CD4-positive, alpha-beta T cell (primary cell): ENCODE measurements at regions not wholly inside any gene's neighbourhood (a gene's known extent, or its start where the extent isn't known, plus 50 kb on each side); places are given as distances from the start of the nearest gene placed in this dataset.

Experiments used
- ATAC-seq: fragments of 200-7000 bp; cut with Tn5 transposase; one replicate; pipeline ENCODE4 v1.10.0; 2022; ENCODE audit warnings: mild to moderate bottlenecking; ENCODE audit not compliant: poor library complexity
- CTCF ChIA-PET: fragments of 350-600 bp; sonication (Branson Sonifier 250); formaldehyde crosslinking; loops from one replicate; lab custom pipeline; 2021; ENCODE audit warnings: antibody characterized with exemption, inconsistent platforms; lab: Charles Lee
- POLR2A ChIA-PET: fragments of 350-600 bp; sonication (Branson Sonifier 250); formaldehyde crosslinking; loops from one replicate; lab custom pipeline; 2021; ENCODE audit warnings: antibody characterized with exemption, inconsistent platforms; lab: Charles Lee
- DNase-seq, 14 experiments: peaks; one replicate each; pipeline ENCODE4 v3.0.0-alpha.2; 2013 to 2020; ENCODE audit warnings: mixed read lengths in 2 of 14
- H3K27ac ChIP-seq, 2 donors: one replicate each; pipeline versions ENCODE4 v1.5.1 to v1.7.0; 2013; ENCODE audit warnings: low read length in 2 of 2, low read depth in 1 of 2, mild to moderate bottlenecking in 1 of 2
- H3K27me3 ChIP-seq, 2 experiments: 1 replicate in 1 of 2; 2 replicates in 1 of 2; pipeline versions ENCODE4 v1.6.1 to v1.7.0; 2013; ENCODE audit warnings: low read length in 2 of 2, control low read depth in 1 of 2, mild to moderate bottlenecking in 1 of 2, moderate library complexity in 1 of 2; ENCODE audit not compliant: insufficient read depth in 2 of 2, control insufficient read depth in 1 of 2
- H3K36me3 ChIP-seq: one replicate; pipeline ENCODE4 v1.6.1; 2013; ENCODE audit warnings: low read length, control low read depth; ENCODE audit not compliant: insufficient read depth
- H3K4me1 ChIP-seq: one replicate; pipeline ENCODE4 v1.6.1; 2013; ENCODE audit warnings: low read length, control low read depth; ENCODE audit not compliant: insufficient read depth
- H3K4me3 ChIP-seq: one replicate; pipeline ENCODE4 v1.5.1; 2013; ENCODE audit warnings: mild to moderate bottlenecking, low read length, moderate library complexity
- H3K9me3 ChIP-seq, 2 experiments: 1 replicate in 1 of 2; 2 replicates in 1 of 2; pipeline versions ENCODE4 v1.6.1 to v1.7.0; 2013; ENCODE audit warnings: low read length in 2 of 2, mild to moderate bottlenecking in 2 of 2, control low read depth in 1 of 2, moderate library complexity in 1 of 2; ENCODE audit not compliant: control insufficient read depth in 1 of 2, insufficient read depth in 1 of 2
- H3K27ac Mint-ChIP-seq: one replicate; pipeline ENCODE4 v1.8.0; 2020; ENCODE audit warnings: mixed read lengths
- H3K27me3 Mint-ChIP-seq: one replicate; pipeline ENCODE4 v1.8.0; 2021; ENCODE audit warnings: mixed read lengths
- H3K36me3 Mint-ChIP-seq: one replicate; pipeline ENCODE4 v1.8.0; 2021; ENCODE audit warnings: low read depth, mixed read lengths
- H3K4me1 Mint-ChIP-seq: one replicate; pipeline ENCODE4 v1.8.0; 2021; ENCODE audit warnings: low read depth, mixed read lengths
- H3K4me3 Mint-ChIP-seq: one replicate; pipeline ENCODE4 v1.8.0; 2020; ENCODE audit warnings: mild to moderate bottlenecking, mixed read lengths
- H3K9me3 Mint-ChIP-seq: one replicate; pipeline ENCODE4 v1.8.0; 2020; ENCODE audit warnings: mixed read lengths
- intact Hi-C, 2 experiments: fragments of 100-400 bp; cut with DNase I in 1 of 2; cut with micrococcal nuclease in 1 of 2; formaldehyde crosslinking; loops; one replicate each; pipeline versions ENCODE4 v1.15.1 to v1.9.0; 2023 to 2025; cut with DNase I, micrococcal nuclease
- TF ChIP-seq, protein P1 (sequence below): fragments of 200-600 bp; IDR thresholded peaks from one replicate; pipeline ENCODE4 v1.8.0; 2022; ENCODE audit warnings: antibody characterized with exemption, mild to moderate bottlenecking

GRCh38 chr3:31289584-31289983, 243.1 kb upstream of the STT3B start:
- Mint-ChIP-seq H3K4me1 (peaks cover 21% of the 10 kb centered on the region), H3K27ac (no peak overlapping the region), H3K4me3 (no peak overlapping the region), H3K9me3 (no peaks in the 10 kb centered on the region), H3K27me3 (no peaks in the 10 kb centered on the region), H3K36me3 (no peaks in the 10 kb centered on the region)
- ATAC-seq (no peak), DNase-seq (no peak)
- CTCF ChIA-PET, result no interaction called here
- POLR2A ChIA-PET, result no interaction called here
- intact Hi-C loops, result no loop called here
- Histone ChIP-seq H3K4me3 (no peak overlapping the region), H3K27me3 (no peaks in the 10 kb centered on the region), H3K27ac (no peak overlapping the region), H3K4me1 (peaks cover 23% of the 10 kb centered on the region), H3K36me3 (no peaks in the 10 kb centered on the region), H3K9me3 (no peaks in the 10 kb centered on the region)
- TF ChIP-seq, protein P1, sequence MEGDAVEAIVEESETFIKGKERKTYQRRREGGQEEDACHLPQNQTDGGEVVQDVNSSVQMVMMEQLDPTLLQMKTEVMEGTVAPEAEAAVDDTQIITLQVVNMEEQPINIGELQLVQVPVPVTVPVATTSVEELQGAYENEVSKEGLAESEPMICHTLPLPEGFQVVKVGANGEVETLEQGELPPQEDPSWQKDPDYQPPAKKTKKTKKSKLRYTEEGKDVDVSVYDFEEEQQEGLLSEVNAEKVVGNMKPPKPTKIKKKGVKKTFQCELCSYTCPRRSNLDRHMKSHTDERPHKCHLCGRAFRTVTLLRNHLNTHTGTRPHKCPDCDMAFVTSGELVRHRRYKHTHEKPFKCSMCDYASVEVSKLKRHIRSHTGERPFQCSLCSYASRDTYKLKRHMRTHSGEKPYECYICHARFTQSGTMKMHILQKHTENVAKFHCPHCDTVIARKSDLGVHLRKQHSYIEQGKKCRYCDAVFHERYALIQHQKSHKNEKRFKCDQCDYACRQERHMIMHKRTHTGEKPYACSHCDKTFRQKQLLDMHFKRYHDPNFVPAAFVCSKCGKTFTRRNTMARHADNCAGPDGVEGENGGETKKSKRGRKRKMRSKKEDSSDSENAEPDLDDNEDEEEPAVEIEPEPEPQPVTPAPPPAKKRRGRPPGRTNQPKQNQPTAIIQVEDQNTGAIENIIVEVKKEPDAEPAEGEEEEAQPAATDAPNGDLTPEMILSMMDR, result no peak

DNA sequence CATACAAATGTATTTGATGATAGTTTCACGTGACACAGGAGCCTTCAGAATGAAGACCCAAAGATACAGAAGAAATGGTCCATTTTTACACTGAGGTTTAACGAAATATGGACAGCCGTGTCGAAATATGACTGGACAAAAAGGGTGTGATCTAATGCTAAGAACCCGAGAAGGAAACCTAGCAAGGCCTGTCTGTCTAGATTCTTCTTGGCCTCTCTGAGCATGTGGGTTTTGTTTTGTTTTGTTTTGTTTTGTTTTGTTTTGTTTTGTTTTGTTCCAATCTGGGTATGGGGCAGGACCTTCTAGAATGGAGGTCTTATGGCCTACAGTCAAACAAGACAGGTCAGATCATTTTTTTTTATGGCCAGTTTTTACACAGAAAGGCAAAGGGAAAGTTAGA, 242.7 kb upstream of the STT3B start:
- POLR2A ChIA-PET, result no interaction called here
- no peak for ATAC-seq
- H3K9me3 Mint-ChIP-seq, result no peaks in the 10 kb centered on the region
- H3K27me3 Mint-ChIP-seq, result no peaks in the 10 kb centered on the region
- Histone ChIP-seq H3K36me3 (no peaks in the 10 kb centered on the region), H3K27ac (no peak overlapping the region), H3K4me1 (peaks cover 28% of the 10 kb centered on the region), H3K9me3 (no peaks in the 10 kb centered on the region), H3K4me3 (no peak overlapping the region), H3K27me3 (no peaks in the 10 kb centered on the region)
- H3K36me3 Mint-ChIP-seq, result no peaks in the 10 kb centered on the region
- no peak overlapping the region for H3K27ac Mint-ChIP-seq
- CTCF ChIA-PET, result no interaction called here
- intact Hi-C loops, result no loop called here
- H3K4me3 Mint-ChIP-seq, result no peak overlapping the region
- peaks cover 24% of the 10 kb centered on the region for H3K4me1 Mint-ChIP-seq
- DNase-seq, result no peak
- TF ChIP-seq, protein P1, result no peak

- ATAC-seq, result no peak
- H3K27ac ChIP-seq, result no peak overlapping the region
- intact Hi-C loops, result no loop called here
- no peaks in the 10 kb centered on the region for H3K36me3 ChIP-seq
- H3K4me3 Mint-ChIP-seq, result no peak overlapping the region
- H3K27me3 Mint-ChIP-seq, result no peaks in the 10 kb centered on the region
- no peaks in the 10 kb centered on the region for H3K9me3 Mint-ChIP-seq
- ChIA-PET CTCF (no interaction called here), POLR2A (no interaction called here)
- no peaks in the 10 kb centered on the region for H3K27me3 ChIP-seq
- no peak overlapping the region for H3K27ac Mint-ChIP-seq
- H3K9me3 ChIP-seq, result no peaks in the 10 kb centered on the region
- TF ChIP-seq, protein P1, result no peak
- H3K4me1 ChIP-seq, result peaks cover 30% of the 10 kb centered on the region
- peaks cover 24% of the 10 kb centered on the region for H3K4me1 Mint-ChIP-seq
- no peak for DNase-seq
- H3K4me3 ChIP-seq, result no peak overlapping the region
- H3K36me3 Mint-ChIP-seq, result no peaks in the 10 kb centered on the region
Observed at GRCh38 chr3:31291818-31292217, 240.9 kb upstream of the STT3B start.
